Left lung (tissue), 4 donors: ENCODE measurements at regions not wholly inside any gene's neighbourhood (a gene's known extent, or its start where the extent isn't known, plus 50 kb on each side); places are given as distances from the start of the nearest gene placed in this dataset.
"Not testable (repeated sequence)": the region's sequence is repeated elsewhere in the genome, so short reads cannot be mapped to it uniquely, and the experiment has no call there.

Experiments used
- ATAC-seq: fragments of 200-7000 bp; cut with Tn5 transposase; one replicate; pipeline ENCODE4 v1.9.1; 2020; ENCODE audit warnings: moderate library complexity
- DNase-seq, 4 donors: peaks; one replicate each; pipeline ENCODE4 v3.0.0-alpha.2; 2013 to 2020
- H3K27ac ChIP-seq, 2 donors: fragments of 200-600 bp; sonication (generic) in 1 of 2; one replicate each; pipeline versions ENCODE4 v1.5.0 to v1.8.0; 2020 to 2021
- H3K27me3 ChIP-seq, 2 donors: fragments of 200-600 bp; sonication (generic) in 1 of 2; one replicate each; pipeline versions ENCODE4 v1.5.0 to v1.8.0; 2020 to 2021
- H3K36me3 ChIP-seq, 2 donors: fragments of 200-600 bp; sonication (generic) in 1 of 2; one replicate each; pipeline versions ENCODE4 v1.5.0 to v1.8.0; 2020 to 2021
- H3K4me1 ChIP-seq, 2 donors: fragments of 200-600 bp; one replicate each; pipeline ENCODE4 v1.8.0; 2021
- H3K4me3 ChIP-seq, 2 donors: fragments of 200-600 bp; sonication (generic) in 1 of 2; one replicate each; pipeline versions ENCODE4 v1.5.0 to v1.8.0; 2020 to 2021; ENCODE audit warnings: mild to moderate bottlenecking in 1 of 2
- H3K9me3 ChIP-seq, 2 donors: fragments of 200-600 bp; sonication (generic) in 1 of 2; one replicate each; pipeline versions ENCODE4 v1.5.0 to v1.8.0; 2020 to 2021
- intact Hi-C, 2 donors: fragments of 100-400 bp; cut with DNase I; formaldehyde crosslinking; loops; one replicate each; pipeline versions ENCODE4 v1.11.2 to v1.14.2; 2022
- TF ChIP-seq, protein P1 (sequence below), 2 donors: fragments of 200-600 bp; sonication (generic) in 1 of 2; IDR thresholded peaks; one replicate each; pipeline versions ENCODE4 v1.5.0 to v1.8.0; 2021; ENCODE audit warnings: antibody characterized with exemption in 2 of 2
- donor health status: DM: no; HTN: yes; CAD: no.
- donor health status: DM: no; HTN: no; CAD: no.

GRCh38 chr5:89055015-89055694, 172.2 kb upstream of the MEF2C start:
- intact Hi-C loops: no loop called here
- TF ChIP-seq, protein P1, sequence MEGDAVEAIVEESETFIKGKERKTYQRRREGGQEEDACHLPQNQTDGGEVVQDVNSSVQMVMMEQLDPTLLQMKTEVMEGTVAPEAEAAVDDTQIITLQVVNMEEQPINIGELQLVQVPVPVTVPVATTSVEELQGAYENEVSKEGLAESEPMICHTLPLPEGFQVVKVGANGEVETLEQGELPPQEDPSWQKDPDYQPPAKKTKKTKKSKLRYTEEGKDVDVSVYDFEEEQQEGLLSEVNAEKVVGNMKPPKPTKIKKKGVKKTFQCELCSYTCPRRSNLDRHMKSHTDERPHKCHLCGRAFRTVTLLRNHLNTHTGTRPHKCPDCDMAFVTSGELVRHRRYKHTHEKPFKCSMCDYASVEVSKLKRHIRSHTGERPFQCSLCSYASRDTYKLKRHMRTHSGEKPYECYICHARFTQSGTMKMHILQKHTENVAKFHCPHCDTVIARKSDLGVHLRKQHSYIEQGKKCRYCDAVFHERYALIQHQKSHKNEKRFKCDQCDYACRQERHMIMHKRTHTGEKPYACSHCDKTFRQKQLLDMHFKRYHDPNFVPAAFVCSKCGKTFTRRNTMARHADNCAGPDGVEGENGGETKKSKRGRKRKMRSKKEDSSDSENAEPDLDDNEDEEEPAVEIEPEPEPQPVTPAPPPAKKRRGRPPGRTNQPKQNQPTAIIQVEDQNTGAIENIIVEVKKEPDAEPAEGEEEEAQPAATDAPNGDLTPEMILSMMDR (IDR thresholded peaks at IDR 0.05): no peak

GRCh38 chr5:89053547-89053946, 170.6 kb upstream of the MEF2C start:
- Histone ChIP-seq H3K4me1 (no peaks in the 10 kb centered on the region), H3K4me3 (no peak overlapping the region), H3K27me3 (no peaks in the 10 kb centered on the region), H3K9me3 (peaks cover 0 to 26% of the 10 kb centered on the region in 2 donors), H3K27ac (no peak overlapping the region), H3K36me3 (no peaks in the 10 kb centered on the region)
- ATAC-seq (no peak), DNase-seq (no peak)
- TF ChIP-seq, protein P1 (IDR thresholded peaks at IDR 0.05): no peak
- intact Hi-C loops: no loop called here

More at GRCh38 chr5:89055015-89055694, 172.2 kb upstream of the MEF2C start:
- H3K4me3 ChIP-seq: no peak overlapping the region
- no peaks in the 10 kb centered on the region for H3K4me1 ChIP-seq
- no peak for ATAC-seq
- no peak for DNase-seq
- H3K36me3 ChIP-seq: no peaks in the 10 kb centered on the region
- peaks cover 0 to 15% of the 10 kb centered on the region in 2 donors for H3K9me3 ChIP-seq
- H3K27ac ChIP-seq: no peak overlapping the region
- no peaks in the 10 kb centered on the region for H3K27me3 ChIP-seq

GRCh38 chr5:89050062-89050461, 167.1 kb upstream of the MEF2C start:
- intact Hi-C loops: not testable (repeated sequence)

GRCh38 chr5:89047571-89047970, 164.6 kb upstream of the MEF2C start:
- Histone ChIP-seq H3K4me1 (no peaks in the 10 kb centered on the region), H3K27me3 (no peaks in the 10 kb centered on the region), H3K36me3 (no peaks in the 10 kb centered on the region), H3K27ac (no peak overlapping the region), H3K9me3 (peaks cover 0 to 26% of the 10 kb centered on the region in 2 donors), H3K4me3 (no peak overlapping the region)
- TF ChIP-seq, protein P1 (IDR thresholded peaks at IDR 0.05): no peak
- intact Hi-C loops: no loop called here
- no peak for DNase-seq
- no peak for ATAC-seq

More at GRCh38 chr5:89050062-89050461, 167.1 kb upstream of the MEF2C start:
- not testable (repeated sequence) for ATAC-seq, H3K27ac ChIP-seq, H3K4me3 ChIP-seq, H3K4me1 ChIP-seq, H3K36me3 ChIP-seq, DNase-seq, H3K27me3 ChIP-seq
- peaks cover 0 to 26% of the 10 kb centered on the region in 2 donors for H3K9me3 ChIP-seq

- Histone ChIP-seq H3K4me1 (no peaks in the 10 kb centered on the region), H3K36me3 (no peaks in the 10 kb centered on the region), H3K4me3 (no peak overlapping the region), H3K27me3 (no peaks in the 10 kb centered on the region), H3K27ac (no peak overlapping the region), H3K9me3 (peaks cover 0 to 12% of the 10 kb centered on the region in 2 donors)
- DNase-seq: no peak
- TF ChIP-seq, protein P1 (IDR thresholded peaks at IDR 0.05): no peak
- ATAC-seq: no peak
- intact Hi-C loops: no loop called here
Observed at GRCh38 chr5:89045216-89045615, 162.2 kb upstream of the MEF2C start.
